ENCODE measurements at regions not wholly inside any gene's neighbourhood (a gene's known extent, or its start where the extent isn't known, plus 50 kb on each side); places are given as distances from the start of the nearest gene placed in this dataset.

- TF ChIP-seq CTCF (conservative IDR thresholded peaks at IDR 0.05) = no peak
- H3K27ac ChIP-seq = no peak overlapping the region
Observed at GRCh38 chr1:112239683-112240330, 156.2 kb upstream of the CTTNBP2NL start.

GRCh38 chr1:112242470-112242869, 153.5 kb upstream of the CTTNBP2NL start:
- H3K27ac ChIP-seq = no peak overlapping the region
- no peak for TF ChIP-seq CTCF (conservative IDR thresholded peaks at IDR 0.05)

- no peak overlapping the region for H3K27ac ChIP-seq
- TF ChIP-seq CTCF (conservative IDR thresholded peaks at IDR 0.05) = no peak
Observed at GRCh38 chr1:112244131-112244530, 151.9 kb upstream of the CTTNBP2NL start.

GRCh38 chr1:112245114-112245513, 150.9 kb upstream of the CTTNBP2NL start:
- TF ChIP-seq CTCF (conservative IDR thresholded peaks at IDR 0.05) = no peak
- no peak overlapping the region for H3K27ac ChIP-seq

- no peak overlapping the region for H3K27ac ChIP-seq
- TF ChIP-seq CTCF (conservative IDR thresholded peaks at IDR 0.05) = no peak
Observed at GRCh38 chr1:112247036-112247597, 148.9 kb upstream of the CTTNBP2NL start.

GRCh38 chr1:112247961-112248360, 148.1 kb upstream of the CTTNBP2NL start:
- H3K27ac ChIP-seq = no peak overlapping the region
- TF ChIP-seq CTCF (conservative IDR thresholded peaks at IDR 0.05) = no peak

GRCh38 chr1:112250892-112251291, 145.1 kb upstream of the CTTNBP2NL start:
- TF ChIP-seq CTCF (conservative IDR thresholded peaks at IDR 0.05) = no peak

More at GRCh38 chr1:112250892-112251291, 145.1 kb upstream of the CTTNBP2NL start:
- no peak overlapping the region for H3K27ac ChIP-seq
